GM23248 (cell line): ENCODE measurements at regions not wholly inside any gene's neighbourhood (a gene's known extent, or its start where the extent isn't known, plus 50 kb on each side); places are given as distances from the start of the nearest gene placed in this dataset.

Experiments
- DNase-seq: peaks from one replicate; pipeline ENCODE4 v3.0.0-alpha.2; 2015
- H2AFZ ChIP-seq: fragments of 200-600 bp; sonication (generic); 2 replicates; pipeline ENCODE4 v1.6.1; 2016; ENCODE audit warnings: antibody characterized with exemption
- H3F3A ChIP-seq: fragments of 200-600 bp; sonication (generic); 2 replicates; pipeline ENCODE4 v1.6.1; 2016; ENCODE audit warnings: mild to moderate bottlenecking, antibody characterized with exemption, mixed run types; ENCODE audit not compliant: insufficient read depth
- H3K27ac ChIP-seq: fragments of 200-600 bp; sonication (generic); 2 replicates; pipeline ENCODE4 v1.5.1; 2016; ENCODE audit warnings: mild to moderate bottlenecking
- H3K27me3 ChIP-seq: fragments of 200-600 bp; sonication (generic); replicated peaks from 2 replicates; pipeline ENCODE4 v1.6.1; 2016; ENCODE audit warnings: mild to moderate bottlenecking; ENCODE audit not compliant: insufficient read depth
- H3K36me3 ChIP-seq: fragments of 200-600 bp; sonication (generic); 2 replicates; pipeline ENCODE4 v1.6.1; 2016; ENCODE audit warnings: low read depth, mild to moderate bottlenecking
- H3K4me1 ChIP-seq: fragments of 200-600 bp; sonication (generic); 2 replicates; pipeline ENCODE4 v1.6.1; 2016; ENCODE audit warnings: mild to moderate bottlenecking; ENCODE audit not compliant: insufficient read depth
- H3K4me2 ChIP-seq: fragments of 200-600 bp; sonication (generic); one replicate; pipeline ENCODE4 v1.6.1; 2016; ENCODE audit warnings: mild to moderate bottlenecking; ENCODE audit not compliant: unreplicated experiment
- H3K4me3 ChIP-seq: fragments of 200-600 bp; sonication (generic); 2 replicates; pipeline ENCODE4 v1.5.1; 2016; ENCODE audit warnings: mild to moderate bottlenecking
- H3K79me2 ChIP-seq: fragments of 200-600 bp; sonication (generic); 2 replicates; pipeline ENCODE4 v1.6.1; 2016; ENCODE audit warnings: mild to moderate bottlenecking; ENCODE audit not compliant: insufficient read depth
- H3K9ac ChIP-seq: fragments of 200-600 bp; sonication (generic); 2 replicates; pipeline ENCODE4 v1.6.1; 2016; ENCODE audit warnings: mild to moderate bottlenecking
- H3K9me2 ChIP-seq: fragments of 200-600 bp; sonication (generic); 2 replicates; pipeline ENCODE4 v1.6.1; 2016; ENCODE audit warnings: mixed run types, mild to moderate bottlenecking, moderate library complexity; ENCODE audit not compliant: insufficient read depth
- H3K9me3 ChIP-seq: fragments of 200-600 bp; sonication (generic); one replicate; pipeline ENCODE4 v1.6.1; 2017; ENCODE audit warnings: low read depth
- H4K20me1 ChIP-seq: fragments of 200-600 bp; sonication (generic); 2 replicates; pipeline ENCODE4 v1.6.0; 2016; ENCODE audit not compliant: insufficient read depth
- EZH2 ChIP-seq: fragments of 200-600 bp; sonication (generic); IDR thresholded peaks from 2 replicates; pipeline ENCODE4 v1.6.1; 2018; ENCODE audit warnings: antibody characterized with exemption, mild to moderate bottlenecking; ENCODE audit not compliant: insufficient read depth, poor library complexity, severe bottlenecking
- EZH2phosphoT487 ChIP-seq: fragments of 200-600 bp; sonication (generic); IDR thresholded peaks from 2 replicates; pipeline ENCODE4 v1.6.1; 2018; ENCODE audit warnings: antibody characterized with exemption, moderate library complexity, mild to moderate bottlenecking, low read depth; ENCODE audit not compliant: insufficient read depth
- WGBS, 2 experiments: methylation state at CpG; one replicate each; pipeline ENCODE4 v1.1.6; 2015 to 2017; ENCODE audit warnings: low lambda C conversion rate in 2 of 2, low coverage in 1 of 2; ENCODE audit errors: missing lambda C conversion rate in 2 of 2; 5-methylcytosine and 5-hydroxymethylcytosine counted together
- in situ Hi-C: fragments of 300-500 bp; cut with MboI; formaldehyde crosslinking; loops from 2 replicates; pipeline ENCODE4 v1.15.0; 2020

DNA sequence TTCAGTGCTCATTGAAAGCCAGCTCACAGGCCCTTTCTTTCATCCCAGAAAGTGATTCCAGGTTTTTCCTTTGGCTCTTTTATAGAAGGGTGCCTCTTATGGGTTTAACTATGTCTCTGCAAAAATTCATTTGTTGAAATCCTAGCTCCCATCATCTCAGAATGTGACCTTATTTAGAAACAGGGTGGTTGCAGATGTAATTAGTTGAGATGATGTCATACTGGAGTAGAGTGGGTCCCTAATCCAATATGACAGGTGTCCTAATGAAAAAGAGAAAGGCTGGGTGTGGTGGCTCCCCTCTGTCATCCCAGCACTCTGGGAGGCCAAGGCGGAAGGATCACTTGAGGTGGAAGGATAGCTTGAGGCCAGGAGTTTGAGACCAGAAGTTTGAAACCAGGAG is 64.2 kb upstream of the FAM20A start:
- 100% methylated on average over 1 of the region's 1 CpG for WGBS, 2 experiments
- Histone ChIP-seq H3K36me3 (no peaks in the 10 kb centered on the region), H3K4me1 (no peaks in the 10 kb centered on the region), H3K79me2 (no peaks in the 10 kb centered on the region), H3K4me2 (no peak overlapping the region), H3F3A (no peaks in the 10 kb centered on the region), H3K4me3 (no peak overlapping the region), H3K27ac (no peak overlapping the region), H3K9ac (no peak overlapping the region), H3K9me2 (no peaks in the 10 kb centered on the region), H3K9me3 (no peaks in the 10 kb centered on the region), H4K20me1 (no peaks in the 10 kb centered on the region), H3K27me3 (no peaks in the 10 kb centered on the region), H2AFZ (no peak overlapping the region)
- TF ChIP-seq EZH2phosphoT487, result no peak
- no peak for TF ChIP-seq EZH2
- in situ Hi-C loops, result no loop called here
- no peak for DNase-seq

- Histone ChIP-seq H3K79me2 (no peaks in the 10 kb centered on the region), H4K20me1 (no peaks in the 10 kb centered on the region), H3K27ac (no peak overlapping the region), H3K9me2 (no peaks in the 10 kb centered on the region), H3K4me1 (peaks cover 11% of the 10 kb centered on the region), H3K27me3 (no peaks in the 10 kb centered on the region), H3K9me3 (no peaks in the 10 kb centered on the region), H3K9ac (no peak overlapping the region), H3K36me3 (no peaks in the 10 kb centered on the region), H3K4me2 (no peak overlapping the region), H3K4me3 (no peak overlapping the region), H2AFZ (no peak overlapping the region), H3F3A (0 out of 2 replicates have a peak, but pooled peaks cover 10% of the 10 kb centered on the region)
- no peak for DNase-seq
- WGBS, 2 experiments, result 83 to 87% methylated on average over 2 of the region's 2 CpGs
- TF ChIP-seq EZH2 (no peak), EZH2phosphoT487 (no peak)
- in situ Hi-C loops, result no loop called here
Observed at GRCh38 chr17:68662479-68662878, 61.3 kb upstream of the FAM20A start.

DNA sequence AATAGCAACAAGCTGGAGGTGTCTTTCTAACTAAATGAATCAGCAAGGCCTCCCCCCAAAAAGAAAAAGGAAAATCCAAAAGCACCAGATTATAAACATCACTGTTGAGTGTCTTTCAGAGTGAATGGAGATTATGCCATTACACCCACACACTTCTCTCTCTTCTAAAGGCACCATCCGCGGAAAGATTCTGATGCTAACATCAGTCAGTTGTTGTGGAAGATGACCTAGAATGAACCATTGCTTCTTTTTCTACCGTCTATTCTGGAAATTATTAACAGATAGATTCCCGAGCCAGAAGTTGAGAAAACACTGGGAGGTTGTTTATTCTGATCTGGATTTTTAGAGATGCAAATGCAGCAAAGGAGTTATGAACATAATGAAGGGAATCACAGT is 60.9 kb upstream of the FAM20A start:
- Histone ChIP-seq H2AFZ (0 out of 2 replicates have a peak overlapping the region, but pooled peaks have one; percentile 5), H3K9ac (no peak overlapping the region), H4K20me1 (no peaks in the 10 kb centered on the region), H3K27ac (no peak overlapping the region), H3K4me1 (peaks cover 15% of the 10 kb centered on the region), H3K4me2 (no peak overlapping the region), H3K36me3 (no peaks in the 10 kb centered on the region), H3F3A (0 out of 2 replicates have a peak, but pooled peaks cover 14% of the 10 kb centered on the region), H3K9me3 (no peaks in the 10 kb centered on the region), H3K79me2 (no peaks in the 10 kb centered on the region), H3K9me2 (no peaks in the 10 kb centered on the region), H3K27me3 (no peaks in the 10 kb centered on the region), H3K4me3 (no peak overlapping the region)
- TF ChIP-seq EZH2 (no peak), EZH2phosphoT487 (no peak)
- in situ Hi-C loops, result no loop called here
- no peak for DNase-seq
- whole genome bisulfite sequencing, 2 experiments, result 13 to 15% methylated on average over 4 of the region's 4 CpGs

DNA sequence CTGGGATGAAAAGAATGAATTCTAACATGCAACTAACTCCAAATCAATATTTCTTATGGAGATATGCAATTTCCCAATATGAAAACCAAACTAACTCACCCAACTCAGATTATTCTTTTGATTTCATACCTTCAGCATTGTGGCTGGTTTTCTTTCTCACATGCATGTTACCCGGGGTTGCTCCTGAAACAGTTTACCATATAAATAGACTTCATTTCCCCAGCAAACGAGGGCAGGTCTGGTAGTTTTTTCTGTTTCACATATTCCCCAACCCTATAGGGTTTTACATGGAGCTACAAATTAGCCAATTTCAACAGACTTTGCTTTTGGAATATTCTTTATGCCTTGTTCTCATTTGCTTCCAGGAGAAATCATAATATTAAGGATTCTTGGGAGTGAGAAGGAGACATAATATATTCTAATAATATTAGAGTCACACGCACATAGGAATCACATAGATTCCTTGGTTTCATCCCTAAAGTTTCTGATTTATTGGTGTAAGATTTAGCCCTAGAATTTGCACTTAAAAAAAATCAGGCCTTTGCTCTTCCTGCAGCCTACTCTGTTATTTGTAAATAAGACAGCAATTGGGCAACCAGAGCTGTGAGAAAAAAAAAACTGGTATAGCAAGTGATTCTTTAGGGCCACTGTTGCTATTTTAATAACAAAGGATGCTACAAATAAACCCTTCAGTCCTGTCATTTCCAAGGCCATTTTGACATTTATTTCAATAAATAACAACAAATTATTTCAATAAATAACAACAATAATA is 60.3 kb upstream of the FAM20A start:
- Histone ChIP-seq H3K4me1 (peaks cover 21% of the 10 kb centered on the region), H2AFZ (no peak overlapping the region), H3K4me3 (no peak overlapping the region), H3K9me3 (no peaks in the 10 kb centered on the region), H3K27me3 (no peaks in the 10 kb centered on the region), H4K20me1 (no peaks in the 10 kb centered on the region), H3F3A (0 out of 2 replicates have a peak, but pooled peaks cover 18% of the 10 kb centered on the region), H3K27ac (no peak overlapping the region), H3K9me2 (no peaks in the 10 kb centered on the region), H3K4me2 (no peak overlapping the region), H3K79me2 (no peaks in the 10 kb centered on the region), H3K36me3 (no peaks in the 10 kb centered on the region), H3K9ac (no peak overlapping the region)
- DNase-seq, result no peak
- in situ Hi-C loops, result no loop called here
- TF ChIP-seq EZH2phosphoT487, result no peak
- no peak for TF ChIP-seq EZH2
- whole genome bisulfite sequencing, 2 experiments, result 80 to 83% methylated on average over 3 of the region's 3 CpGs
